Prostate gland (tissue), 2 donors: ENCODE measurements at regions not wholly inside any gene's neighbourhood (a gene's known extent, or its start where the extent isn't known, plus 50 kb on each side); places are given as distances from the start of the nearest gene placed in this dataset.

Experiments
- DNase-seq: peaks from one replicate; pipeline ENCODE4 v3.0.0-alpha.2; 2019; ENCODE audit warnings: low spot score
- H3K27ac ChIP-seq, 2 donors: fragments of 200-600 bp; sonication (generic); 2 replicates each; pipeline ENCODE4 v1.5.1; 2017 to 2019
- H3K27me3 ChIP-seq: fragments of 200-600 bp; sonication (generic); replicated peaks from 2 replicates; pipeline ENCODE4 v1.5.1; 2019; ENCODE audit not compliant: insufficient read depth
- H3K36me3 ChIP-seq, 2 donors: fragments of 200-600 bp; sonication (generic); 1 replicate in 1 of 2; 2 replicates in 1 of 2; pipeline versions ENCODE4 v1.5.1 to v1.8.1; 2017 to 2019
- H3K4me1 ChIP-seq: fragments of 200-600 bp; sonication (generic); replicated peaks from 2 replicates; pipeline ENCODE4 v1.5.1; 2019
- H3K4me3 ChIP-seq, 2 donors: fragments of 200-600 bp; sonication (generic); 2 replicates each; pipeline ENCODE4 v1.5.1; 2017 to 2019
- H3K9me3 ChIP-seq: fragments of 200-600 bp; sonication (generic); 2 replicates; pipeline ENCODE4 v1.5.1; 2017
- POLR2A ChIP-seq: fragments of 450-650 bp; IDR thresholded peaks from one replicate; pipeline ENCODE4 v1.6.1; 2016; ENCODE audit warnings: antibody characterized with exemption, mild to moderate bottlenecking
- POLR2AphosphoS5 ChIP-seq: sonication (generic); formaldehyde crosslinking; IDR thresholded peaks from one replicate; pipeline ENCODE4 v1.6.1; 2017; ENCODE audit warnings: antibody characterized with exemption
- WGBS: methylation state at CpG from one replicate; pipeline ENCODE4 v1.1.5; 2018; 5-methylcytosine and 5-hydroxymethylcytosine counted together
- intact Hi-C: fragments of 100-400 bp; cut with DNase I; formaldehyde crosslinking; loops from one replicate; pipeline ENCODE4 v1.14.2; 2022
- TF ChIP-seq, protein P1 (sequence below), 4 experiments: fragments of 200-600 bp in 2 of 4; fragments of 450-650 bp in 2 of 4; sonication (generic) in 2 of 4; IDR thresholded peaks; 1 replicate in 3 of 4; 2 replicates in 1 of 4; pipeline ENCODE4 v1.5.1; 2016 to 2019; ENCODE audit warnings: antibody characterized with exemption in 4 of 4, mild to moderate bottlenecking in 2 of 4, moderate library complexity in 2 of 4

GRCh38 chr10:90993340-90993739 is 72.5 kb upstream of the ANKRD1 start:
- Histone ChIP-seq H3K4me3 (no peak overlapping the region), H3K9me3 (no peaks in the 10 kb centered on the region), H3K27ac (no peak overlapping the region), H3K27me3 (no peaks in the 10 kb centered on the region), H3K4me1 (no peaks in the 10 kb centered on the region), H3K36me3 (no peaks in the 10 kb centered on the region)
- no peak for DNase-seq
- TF ChIP-seq POLR2A (no peak), POLR2AphosphoS5 (no peak)
- TF ChIP-seq, protein P1, sequence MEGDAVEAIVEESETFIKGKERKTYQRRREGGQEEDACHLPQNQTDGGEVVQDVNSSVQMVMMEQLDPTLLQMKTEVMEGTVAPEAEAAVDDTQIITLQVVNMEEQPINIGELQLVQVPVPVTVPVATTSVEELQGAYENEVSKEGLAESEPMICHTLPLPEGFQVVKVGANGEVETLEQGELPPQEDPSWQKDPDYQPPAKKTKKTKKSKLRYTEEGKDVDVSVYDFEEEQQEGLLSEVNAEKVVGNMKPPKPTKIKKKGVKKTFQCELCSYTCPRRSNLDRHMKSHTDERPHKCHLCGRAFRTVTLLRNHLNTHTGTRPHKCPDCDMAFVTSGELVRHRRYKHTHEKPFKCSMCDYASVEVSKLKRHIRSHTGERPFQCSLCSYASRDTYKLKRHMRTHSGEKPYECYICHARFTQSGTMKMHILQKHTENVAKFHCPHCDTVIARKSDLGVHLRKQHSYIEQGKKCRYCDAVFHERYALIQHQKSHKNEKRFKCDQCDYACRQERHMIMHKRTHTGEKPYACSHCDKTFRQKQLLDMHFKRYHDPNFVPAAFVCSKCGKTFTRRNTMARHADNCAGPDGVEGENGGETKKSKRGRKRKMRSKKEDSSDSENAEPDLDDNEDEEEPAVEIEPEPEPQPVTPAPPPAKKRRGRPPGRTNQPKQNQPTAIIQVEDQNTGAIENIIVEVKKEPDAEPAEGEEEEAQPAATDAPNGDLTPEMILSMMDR (IDR thresholded peaks at IDR 0.05) = no peak
- intact Hi-C loops = no loop called here
- 83% methylated on average over 3 of the region's 3 CpGs for WGBS

- Histone ChIP-seq H3K27me3 (no peaks in the 10 kb centered on the region), H3K4me3 (no peak overlapping the region), H3K9me3 (no peaks in the 10 kb centered on the region), H3K27ac (no peak overlapping the region), H3K4me1 (no peaks in the 10 kb centered on the region), H3K36me3 (no peaks in the 10 kb centered on the region)
- no peak for TF ChIP-seq POLR2AphosphoS5
- TF ChIP-seq, protein P1 (IDR thresholded peaks at IDR 0.05) = no peak
- no peak for TF ChIP-seq POLR2A
- intact Hi-C loops = no loop called here
- no peak for DNase-seq
- WGBS = 93% methylated on average over 3 of the region's 3 CpGs
Measured at GRCh38 chr10:90997670-90998069, 76.8 kb upstream of the ANKRD1 start.

- DNase-seq = no peak
- 87% methylated on average over 11 of the region's 11 CpGs for WGBS
- no peaks in the 10 kb centered on the region for H3K9me3 ChIP-seq
- H3K27ac ChIP-seq = no peak overlapping the region
- intact Hi-C loops = no loop called here
- no peak for TF ChIP-seq POLR2A
- no peak for TF ChIP-seq POLR2AphosphoS5
- TF ChIP-seq, protein P1 (IDR thresholded peaks at IDR 0.05) = no peak
- no peak overlapping the region for H3K4me3 ChIP-seq
- no peaks in the 10 kb centered on the region for H3K27me3 ChIP-seq
- H3K36me3 ChIP-seq = no peaks in the 10 kb centered on the region
- no peaks in the 10 kb centered on the region for H3K4me1 ChIP-seq
Measured at GRCh38 chr10:90998733-90999511, 78.0 kb upstream of the ANKRD1 start.

- Histone ChIP-seq H3K4me1 (no peaks in the 10 kb centered on the region), H3K36me3 (no peaks in the 10 kb centered on the region), H3K9me3 (no peaks in the 10 kb centered on the region), H3K4me3 (no peak overlapping the region), H3K27me3 (no peaks in the 10 kb centered on the region), H3K27ac (no peak overlapping the region)
- TF ChIP-seq POLR2A (no peak), POLR2AphosphoS5 (no peak)
- TF ChIP-seq, protein P1 (IDR thresholded peaks at IDR 0.05) = no peak
- WGBS = 92% methylated on average over 5 of the region's 5 CpGs
- intact Hi-C loops = no loop called here
- no peak for DNase-seq
Measured at GRCh38 chr10:90999512-91000172, 78.8 kb upstream of the ANKRD1 start.

GRCh38 chr10:91000470-91000869 is 79.6 kb upstream of the ANKRD1 start:
- H3K27ac ChIP-seq = no peak overlapping the region
- no peak overlapping the region for H3K4me3 ChIP-seq
- 89% methylated on average over 6 of the region's 6 CpGs for WGBS
- no peak for DNase-seq
- no peaks in the 10 kb centered on the region for H3K4me1 ChIP-seq
- TF ChIP-seq POLR2AphosphoS5 (no peak), POLR2A (no peak)
- TF ChIP-seq, protein P1 (IDR thresholded peaks at IDR 0.05) = no peak
- H3K27me3 ChIP-seq = peaks cover under 1% of the 10 kb centered on the region
- intact Hi-C loops = no loop called here
- H3K36me3 ChIP-seq = no peaks in the 10 kb centered on the region
- H3K9me3 ChIP-seq = no peaks in the 10 kb centered on the region
